ENCODE measurements at regions not wholly inside any gene's neighbourhood (a gene's known extent, or its start where the extent isn't known, plus 50 kb on each side); places are given as distances from the start of the nearest gene placed in this dataset.

GRCh38 chr4:30835044-30835443, 114.9 kb downstream of the PCDH7 start:
- Histone ChIP-seq H3K27ac (ENCODE audit: insufficient read length, low read depth, low read length) (no peak overlapping the region), H2AFZ (ENCODE audit: low read length) (no peak overlapping the region)
- H3K27me3 Mint-ChIP-seq (ENCODE audit: low read depth): no peaks in the 10 kb centered on the region

More at GRCh38 chr4:30835044-30835443, 114.9 kb downstream of the PCDH7 start:
- Histone ChIP-seq H3K27me3 (ENCODE audit: insufficient read depth, low read length) (no peaks in the 10 kb centered on the region), H2BK20ac (ENCODE audit: low read depth, low read length, poor library complexity, severe bottlenecking) (no peak overlapping the region), H4K20me1 (ENCODE audit: control insufficient read depth, insufficient read depth, insufficient read length) (no peaks in the 10 kb centered on the region), H3K14ac (ENCODE audit: insufficient read depth, low read length) (no peak overlapping the region), H3K4me1 (ENCODE audit: insufficient read depth, low read length) (no peaks in the 10 kb centered on the region; the same call in 1 of the 2 replicates), H3K79me2 (ENCODE audit: insufficient read depth, low read length) (no peaks in the 10 kb centered on the region), H2BK15ac (ENCODE audit: low read depth, low read length) (no peak overlapping the region), H3K4ac (ENCODE audit: low read depth, low read length) (no peak overlapping the region), H3K23ac (ENCODE audit: insufficient read length, low read depth, low read length) (no peak overlapping the region), H3K4me2 (ENCODE audit: insufficient read depth, insufficient read length, low read length) (no peak overlapping the region), H3K79me1 (ENCODE audit: insufficient read depth, low read depth, low read length, poor library complexity, severe bottlenecking) (no peaks in the 10 kb centered on the region), H4K5ac (ENCODE audit: insufficient read length, low read depth, low read length) (no peak overlapping the region), H4K8ac (replicated peaks; ENCODE audit: insufficient read length, low read depth, low read length) (no peak overlapping the region), H3T11ph (ENCODE audit: low read length) (no peak overlapping the region), H2BK12ac (ENCODE audit: insufficient read length, low read depth, low read length) (no peak overlapping the region), H3K56ac (ENCODE audit: insufficient read length, low read depth, low read length) (no peak overlapping the region), H3K23me2 (ENCODE audit: insufficient read length, low read depth, low read length, poor library complexity, severe bottlenecking) (no peaks in the 10 kb centered on the region), H2BK5ac (ENCODE audit: insufficient read length, low read length) (no peak overlapping the region), H3K9me3 (ENCODE audit: control insufficient read depth, low read depth, low read length) (no peaks in the 10 kb centered on the region), H3K18ac (ENCODE audit: insufficient read length, low read depth, low read length) (no peak overlapping the region), H3K9ac (ENCODE audit: extremely low read depth, insufficient read length, low read length) (no peak overlapping the region), H2AK5ac (ENCODE audit: insufficient read length, low read length) (no peak overlapping the region), H4K91ac (ENCODE audit: insufficient read length, low read depth, low read length) (no peak overlapping the region), H2BK120ac (ENCODE audit: low read depth, low read length, poor library complexity, severe bottlenecking) (no peak overlapping the region)
- no peak overlapping the region for H3K27ac Mint-ChIP-seq
- no peaks in the 10 kb centered on the region for H3K9me3 Mint-ChIP-seq
- peaks cover 34 to 51% of the 10 kb centered on the region in 2 experiments for H3K4me1 Mint-ChIP-seq
- no peak for TF ChIP-seq CTCF (conservative IDR thresholded peaks at IDR 0.05)
- H3K36me3 Mint-ChIP-seq (ENCODE audit: insufficient read depth in 1 of 3, low read depth in 3 of 3): no peaks in the 10 kb centered on the region
- H3K4me3 Mint-ChIP-seq: no peak overlapping the region
- no peak for DNase-seq
- no CpG with 5 or more reads among the region's 11 CpGs for WGBS (ENCODE audit: extremely low coverage, insufficient read length, low lambda C conversion rate)

All from H9 (cell line).